Astrocyte (in vitro differentiated cells and primary cell): ENCODE measurements at regions not wholly inside any gene's neighbourhood (a gene's known extent, or its start where the extent isn't known, plus 50 kb on each side); places are given as distances from the start of the nearest gene placed in this dataset.

Experiments used
- DNase-seq: peaks from one replicate; pipeline ENCODE4 v3.0.0-alpha.2; 2010; ENCODE audit warnings: low read depth
- FAIRE-seq: peaks from 2 replicates; lab custom pipeline; 2011; peaks lifted over from hg19 to GRCh38; lab: Jason Lieb, UNC
- H2AFZ ChIP-seq: 2 replicates; pipeline ENCODE4 v1.6.0; 2012; ENCODE audit warnings: low read depth, low read length, inconsistent platforms
- H3K27ac ChIP-seq: 2 replicates; pipeline ENCODE4 v1.5.1; 2011; ENCODE audit warnings: low read depth, low read length, inconsistent platforms
- H3K27me3 ChIP-seq: 2 replicates; pipeline ENCODE4 v1.6.0; 2011; ENCODE audit warnings: low read length, inconsistent platforms; ENCODE audit not compliant: insufficient read depth
- H3K36me3 ChIP-seq: 2 replicates; pipeline ENCODE4 v1.5.1; 2011; ENCODE audit warnings: low read length, inconsistent platforms; ENCODE audit not compliant: insufficient read depth
- H3K4me1 ChIP-seq: 2 replicates; pipeline ENCODE4 v1.5.1; 2011; ENCODE audit warnings: low read length, inconsistent platforms; ENCODE audit not compliant: insufficient read depth
- H3K4me2 ChIP-seq: 2 replicates; pipeline ENCODE4 v1.6.0; 2012; ENCODE audit warnings: low read length, inconsistent platforms
- H3K4me3 ChIP-seq: 2 replicates; pipeline ENCODE4 v1.5.1; 2011; ENCODE audit warnings: low read depth, mild to moderate bottlenecking, low read length, inconsistent platforms; ENCODE audit not compliant: insufficient read depth
- H3K79me2 ChIP-seq: 2 replicates; pipeline ENCODE4 v1.6.0; 2012; ENCODE audit warnings: mild to moderate bottlenecking, low read length, inconsistent platforms; ENCODE audit not compliant: insufficient read depth
- H3K9ac ChIP-seq: 2 replicates; pipeline ENCODE4 v1.6.0; 2012; ENCODE audit warnings: mild to moderate bottlenecking, low read length, inconsistent platforms
- H3K9me3 ChIP-seq: 2 replicates; pipeline ENCODE4 v1.5.1; 2012; ENCODE audit warnings: low read depth, mild to moderate bottlenecking, low read length, inconsistent platforms; ENCODE audit not compliant: insufficient read depth
- H4K20me1 ChIP-seq: 2 replicates; pipeline ENCODE4 v1.6.0; 2012; ENCODE audit warnings: low read length, inconsistent platforms; ENCODE audit not compliant: insufficient read depth
- H3K27ac Mint-ChIP-seq: one replicate; pipeline ENCODE4 v1.8.0; 2021; ENCODE audit warnings: mild to moderate bottlenecking, mixed read lengths; ENCODE audit not compliant: unreplicated experiment
- H3K27me3 Mint-ChIP-seq: one replicate; pipeline ENCODE4 v1.8.0; 2021; ENCODE audit warnings: low read depth, mixed read lengths; ENCODE audit not compliant: unreplicated experiment
- H3K36me3 Mint-ChIP-seq: one replicate; pipeline ENCODE4 v1.8.0; 2021; ENCODE audit warnings: low read depth, mixed read lengths; ENCODE audit not compliant: unreplicated experiment
- H3K4me1 Mint-ChIP-seq: one replicate; pipeline ENCODE4 v1.8.0; 2021; ENCODE audit warnings: low read depth, mixed read lengths; ENCODE audit not compliant: unreplicated experiment
- H3K4me3 Mint-ChIP-seq: one replicate; pipeline ENCODE4 v1.8.0; 2021; ENCODE audit warnings: mild to moderate bottlenecking, moderate library complexity, mixed read lengths; ENCODE audit not compliant: unreplicated experiment
- H3K9me3 Mint-ChIP-seq: one replicate; pipeline ENCODE4 v1.8.0; 2021; ENCODE audit warnings: mild to moderate bottlenecking, mixed read lengths; ENCODE audit not compliant: unreplicated experiment
- EZH2 ChIP-seq: IDR thresholded peaks from 2 replicates; pipeline ENCODE4 v1.6.1; 2012; ENCODE audit warnings: mild to moderate bottlenecking, low read length, inconsistent platforms; ENCODE audit not compliant: insufficient read depth
- TF ChIP-seq, protein P1 (sequence below): IDR thresholded peaks from 2 replicates; pipeline ENCODE4 v1.5.1; 2011; ENCODE audit warnings: low read depth, mild to moderate bottlenecking, inconsistent platforms, low read length, moderate library complexity; ENCODE audit not compliant: insufficient read depth

GRCh38 chr17:71380936-71381335 is 739.9 kb upstream of the SOX9 start:
- H3K36me3 ChIP-seq: no peaks in the 10 kb centered on the region
- no peaks in the 10 kb centered on the region for H3K4me1 ChIP-seq
- H3K4me3 ChIP-seq: no peak overlapping the region
- no peak overlapping the region for H3K4me2 ChIP-seq
- H3K27ac Mint-ChIP-seq: no peak overlapping the region
- H2AFZ ChIP-seq: no peak overlapping the region
- no peaks in the 10 kb centered on the region for H3K9me3 Mint-ChIP-seq
- FAIRE-seq (no peak), DNase-seq (no peak)
- H3K36me3 Mint-ChIP-seq: no peaks in the 10 kb centered on the region
- H3K9ac ChIP-seq: no peak overlapping the region
- H3K4me3 Mint-ChIP-seq: no peak overlapping the region
- no peaks in the 10 kb centered on the region for H3K4me1 Mint-ChIP-seq
- no peaks in the 10 kb centered on the region for H4K20me1 ChIP-seq
- no peaks in the 10 kb centered on the region for H3K79me2 ChIP-seq
- H3K9me3 ChIP-seq: no peaks in the 10 kb centered on the region
- H3K27ac ChIP-seq: no peak overlapping the region
- no peak for TF ChIP-seq EZH2
- TF ChIP-seq, protein P1, sequence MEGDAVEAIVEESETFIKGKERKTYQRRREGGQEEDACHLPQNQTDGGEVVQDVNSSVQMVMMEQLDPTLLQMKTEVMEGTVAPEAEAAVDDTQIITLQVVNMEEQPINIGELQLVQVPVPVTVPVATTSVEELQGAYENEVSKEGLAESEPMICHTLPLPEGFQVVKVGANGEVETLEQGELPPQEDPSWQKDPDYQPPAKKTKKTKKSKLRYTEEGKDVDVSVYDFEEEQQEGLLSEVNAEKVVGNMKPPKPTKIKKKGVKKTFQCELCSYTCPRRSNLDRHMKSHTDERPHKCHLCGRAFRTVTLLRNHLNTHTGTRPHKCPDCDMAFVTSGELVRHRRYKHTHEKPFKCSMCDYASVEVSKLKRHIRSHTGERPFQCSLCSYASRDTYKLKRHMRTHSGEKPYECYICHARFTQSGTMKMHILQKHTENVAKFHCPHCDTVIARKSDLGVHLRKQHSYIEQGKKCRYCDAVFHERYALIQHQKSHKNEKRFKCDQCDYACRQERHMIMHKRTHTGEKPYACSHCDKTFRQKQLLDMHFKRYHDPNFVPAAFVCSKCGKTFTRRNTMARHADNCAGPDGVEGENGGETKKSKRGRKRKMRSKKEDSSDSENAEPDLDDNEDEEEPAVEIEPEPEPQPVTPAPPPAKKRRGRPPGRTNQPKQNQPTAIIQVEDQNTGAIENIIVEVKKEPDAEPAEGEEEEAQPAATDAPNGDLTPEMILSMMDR: no peak
- H3K27me3 ChIP-seq: no peaks in the 10 kb centered on the region
- no peaks in the 10 kb centered on the region for H3K27me3 Mint-ChIP-seq

DNA sequence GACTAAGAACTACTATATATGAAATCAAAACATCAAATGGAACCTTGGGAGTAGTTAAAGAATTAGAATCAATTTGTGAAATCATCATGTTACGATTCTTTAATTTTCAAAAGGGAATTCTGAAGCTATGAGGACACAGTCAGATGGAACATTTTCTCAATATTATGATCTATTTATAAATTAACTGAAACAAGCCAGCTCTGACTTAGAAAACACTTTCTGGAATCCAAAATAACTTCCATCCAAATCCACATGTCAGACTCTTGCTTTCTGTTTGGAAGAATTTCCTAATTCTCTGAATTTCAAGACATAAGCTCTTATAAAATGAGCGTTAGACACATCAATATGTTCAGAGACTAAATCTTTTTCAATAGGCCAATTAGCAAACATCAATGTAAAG is 737.7 kb upstream of the SOX9 start:
- Mint-ChIP-seq H3K9me3 (no peaks in the 10 kb centered on the region), H3K27ac (no peak overlapping the region), H3K4me1 (no peaks in the 10 kb centered on the region), H3K27me3 (no peaks in the 10 kb centered on the region), H3K4me3 (no peak overlapping the region), H3K36me3 (no peaks in the 10 kb centered on the region)
- DNase-seq: no peak
- no peak for FAIRE-seq
- H3K27ac ChIP-seq: no peak overlapping the region
- H3K9ac ChIP-seq: no peak overlapping the region
- H3K36me3 ChIP-seq: no peaks in the 10 kb centered on the region
- TF ChIP-seq EZH2: no peak
- TF ChIP-seq, protein P1: no peak
- H3K4me3 ChIP-seq: no peak overlapping the region
- H3K27me3 ChIP-seq: no peaks in the 10 kb centered on the region
- no peak overlapping the region for H3K4me2 ChIP-seq
- no peaks in the 10 kb centered on the region for H3K4me1 ChIP-seq
- H3K79me2 ChIP-seq: no peaks in the 10 kb centered on the region
- no peak overlapping the region for H2AFZ ChIP-seq
- no peaks in the 10 kb centered on the region for H3K9me3 ChIP-seq
- no peaks in the 10 kb centered on the region for H4K20me1 ChIP-seq

DNA sequence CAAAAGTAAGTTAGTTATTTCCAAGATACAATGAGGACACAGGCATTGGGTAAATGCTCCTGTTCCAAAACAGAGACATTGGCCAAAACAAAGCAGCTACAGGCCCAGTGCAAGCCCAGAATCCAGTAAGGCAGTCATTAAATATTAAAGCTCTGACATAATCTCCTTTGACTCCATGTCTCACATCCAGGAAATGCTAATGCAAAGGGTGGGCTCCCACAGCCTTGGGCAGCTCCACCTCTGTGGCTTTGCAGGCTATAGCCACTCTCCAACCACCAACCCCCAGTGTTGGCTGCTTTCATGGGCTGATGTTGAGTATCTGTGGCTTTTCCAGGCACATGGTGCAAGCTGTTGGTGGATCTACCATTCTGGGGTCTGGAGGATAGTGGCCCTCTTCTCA is 733.4 kb upstream of the SOX9 start:
- H3K36me3 Mint-ChIP-seq: no peaks in the 10 kb centered on the region
- no peak overlapping the region for H3K4me3 ChIP-seq
- TF ChIP-seq EZH2: no peak
- TF ChIP-seq, protein P1: no peak
- H3K4me1 Mint-ChIP-seq: no peaks in the 10 kb centered on the region
- no peaks in the 10 kb centered on the region for H3K36me3 ChIP-seq
- no peaks in the 10 kb centered on the region for H3K27me3 ChIP-seq
- no peaks in the 10 kb centered on the region for H3K9me3 Mint-ChIP-seq
- H3K4me1 ChIP-seq: no peaks in the 10 kb centered on the region
- H3K9me3 ChIP-seq: no peaks in the 10 kb centered on the region
- no peak for FAIRE-seq
- H3K4me2 ChIP-seq: no peak overlapping the region
- no peak for DNase-seq
- no peaks in the 10 kb centered on the region for H4K20me1 ChIP-seq
- H2AFZ ChIP-seq: no peak overlapping the region
- no peaks in the 10 kb centered on the region for H3K79me2 ChIP-seq
- H3K27ac ChIP-seq: no peak overlapping the region
- H3K9ac ChIP-seq: no peak overlapping the region
- no peak overlapping the region for H3K4me3 Mint-ChIP-seq
- H3K27me3 Mint-ChIP-seq: no peaks in the 10 kb centered on the region
- H3K27ac Mint-ChIP-seq: no peak overlapping the region
